WI38 (cell line): ENCODE measurements at regions not wholly inside any gene's neighbourhood (a gene's known extent, or its start where the extent isn't known, plus 50 kb on each side); places are given as distances from the start of the nearest gene placed in this dataset.
"Not testable (repeated sequence)": the region's sequence is repeated elsewhere in the genome, so short reads cannot be mapped to it uniquely, and the experiment has no call there.

Experiments used
- H3K4me3 ChIP-seq: 2 replicates; pipeline ENCODE4 v1.5.1; 2011; ENCODE audit warnings: low read depth, mild to moderate bottlenecking, control low read depth, low read length
- CTCF ChIP-seq: IDR thresholded peaks from 2 replicates; pipeline ENCODE4 v1.5.1; 2012; ENCODE audit warnings: low read depth, mild to moderate bottlenecking, control low read depth, low read length

GRCh38 chr7:136272934-136273333 lies 295.8 kb upstream of the MTPN start:
- TF ChIP-seq CTCF: no peak
- no peak overlapping the region for H3K4me3 ChIP-seq

- TF ChIP-seq CTCF: no peak
These were observed 290.7 kb upstream of the MTPN start for GRCh38 chr7:136267822-136268221.

GRCh38 chr7:136266457-136266856 lies 289.3 kb upstream of the MTPN start:
- no peak for TF ChIP-seq CTCF
- no peak overlapping the region for H3K4me3 ChIP-seq

More at GRCh38 chr7:136267822-136268221, 290.7 kb upstream of the MTPN start:
- H3K4me3 ChIP-seq: no peak overlapping the region

- not testable (repeated sequence) for H3K4me3 ChIP-seq
These were observed 287.1 kb upstream of the MTPN start for GRCh38 chr7:136264304-136264703.

- H3K4me3 ChIP-seq: not testable (repeated sequence)
These were observed 286.1 kb upstream of the MTPN start for GRCh38 chr7:136263112-136263860.

GRCh38 chr7:136260591-136260990 lies 283.4 kb upstream of the MTPN start:
- H3K4me3 ChIP-seq: not testable (repeated sequence)

GRCh38 chr7:136259074-136259473 lies 281.9 kb upstream of the MTPN start:
- H3K4me3 ChIP-seq: no peak overlapping the region
- TF ChIP-seq CTCF: no peak

GRCh38 chr7:136256491-136256890 lies 279.3 kb upstream of the MTPN start:
- no peak overlapping the region for H3K4me3 ChIP-seq
- TF ChIP-seq CTCF: no peak

GRCh38 chr7:136254148-136254547 lies 277.0 kb upstream of the MTPN start:
- no peak for TF ChIP-seq CTCF
- no peak overlapping the region for H3K4me3 ChIP-seq
